Chondrocyte (in vitro differentiated cells): ENCODE measurements at regions not wholly inside any gene's neighbourhood (a gene's known extent, or its start where the extent isn't known, plus 50 kb on each side); places are given as distances from the start of the nearest gene placed in this dataset.

Experiments
- DNase-seq: peaks from one replicate; pipeline ENCODE4 v3.0.0; 2021; ENCODE audit warnings: mixed read lengths, low spot score
- H3K27ac Mint-ChIP-seq: one replicate; pipeline ENCODE4 v1.8.0; 2021; ENCODE audit warnings: mild to moderate bottlenecking, moderate library complexity, mixed read lengths; ENCODE audit not compliant: unreplicated experiment
- H3K27me3 Mint-ChIP-seq: 2 replicates; pipeline ENCODE4 v1.8.0; 2021; ENCODE audit warnings: low read depth, mixed read lengths
- H3K36me3 Mint-ChIP-seq: 2 replicates; pipeline ENCODE4 v1.8.0; 2021; ENCODE audit warnings: low read depth, mixed read lengths
- H3K4me1 Mint-ChIP-seq: 2 replicates; pipeline ENCODE4 v1.8.0; 2021; ENCODE audit warnings: low read depth, mild to moderate bottlenecking, mixed read lengths
- H3K4me3 Mint-ChIP-seq: one replicate; pipeline ENCODE4 v1.8.0; 2021; ENCODE audit warnings: mild to moderate bottlenecking, moderate library complexity, mixed read lengths; ENCODE audit not compliant: unreplicated experiment
- H3K9me3 Mint-ChIP-seq: 2 replicates; pipeline ENCODE4 v1.8.0; 2021; ENCODE audit warnings: low read depth, mixed read lengths
- CTCF ChIP-seq: fragments of 200-600 bp; sonication (generic); IDR thresholded peaks from 2 replicates; pipeline ENCODE4 v1.5.0; 2021; ENCODE audit warnings: antibody characterized with exemption, mild to moderate bottlenecking, moderate library complexity

GRCh38 chr13:47798194-47798593 lies 202.9 kb downstream of the SUCLA2 start:
- no peaks in the 10 kb centered on the region for H3K27me3 Mint-ChIP-seq
- no peaks in the 10 kb centered on the region for H3K36me3 Mint-ChIP-seq
- H3K4me3 Mint-ChIP-seq = no peak overlapping the region
- H3K4me1 Mint-ChIP-seq = peaks cover 3% of the 10 kb centered on the region
- TF ChIP-seq CTCF = no peak
- no peak for DNase-seq
- peaks cover 5% of the 10 kb centered on the region for H3K9me3 Mint-ChIP-seq
- no peak overlapping the region for H3K27ac Mint-ChIP-seq

- H3K4me3 Mint-ChIP-seq = no peak overlapping the region
- peaks cover 2% of the 10 kb centered on the region for H3K27me3 Mint-ChIP-seq
- peaks cover 6% of the 10 kb centered on the region for H3K9me3 Mint-ChIP-seq
- H3K4me1 Mint-ChIP-seq = no peaks in the 10 kb centered on the region
- no peak overlapping the region for H3K27ac Mint-ChIP-seq
- no peak for DNase-seq
- no peak for TF ChIP-seq CTCF
- H3K36me3 Mint-ChIP-seq = no peaks in the 10 kb centered on the region
Observed at GRCh38 chr13:47796816-47797215, 204.3 kb downstream of the SUCLA2 start.

- DNase-seq = no peak
- H3K27me3 Mint-ChIP-seq = peaks cover 2% of the 10 kb centered on the region
- H3K36me3 Mint-ChIP-seq = no peaks in the 10 kb centered on the region
- no peaks in the 10 kb centered on the region for H3K4me1 Mint-ChIP-seq
- H3K9me3 Mint-ChIP-seq = peaks cover 12% of the 10 kb centered on the region
- no peak overlapping the region for H3K4me3 Mint-ChIP-seq
- no peak overlapping the region for H3K27ac Mint-ChIP-seq
- peak; percentile 62 for TF ChIP-seq CTCF
Observed at GRCh38 chr13:47794963-47795362, 206.1 kb downstream of the SUCLA2 start.

- Mint-ChIP-seq H3K27me3 (peaks cover 2% of the 10 kb centered on the region), H3K9me3 (peaks cover 22% of the 10 kb centered on the region), H3K36me3 (no peaks in the 10 kb centered on the region), H3K4me3 (no peak overlapping the region), H3K27ac (no peak overlapping the region), H3K4me1 (no peaks in the 10 kb centered on the region)
- DNase-seq = no peak
- TF ChIP-seq CTCF = no peak
Observed at GRCh38 chr13:47790755-47791154, 210.3 kb downstream of the SUCLA2 start.

- Mint-ChIP-seq H3K9me3 (peaks cover 22% of the 10 kb centered on the region), H3K36me3 (no peaks in the 10 kb centered on the region), H3K27ac (no peak overlapping the region), H3K27me3 (peaks cover 2% of the 10 kb centered on the region), H3K4me3 (no peak overlapping the region), H3K4me1 (no peaks in the 10 kb centered on the region)
- TF ChIP-seq CTCF = no peak
- no peak for DNase-seq
Observed at GRCh38 chr13:47788844-47789243, 212.2 kb downstream of the SUCLA2 start.
